ENCODE measurements at regions not wholly inside any gene's neighbourhood (a gene's known extent, or its start where the extent isn't known, plus 50 kb on each side); places are given as distances from the start of the nearest gene placed in this dataset.

DNA sequence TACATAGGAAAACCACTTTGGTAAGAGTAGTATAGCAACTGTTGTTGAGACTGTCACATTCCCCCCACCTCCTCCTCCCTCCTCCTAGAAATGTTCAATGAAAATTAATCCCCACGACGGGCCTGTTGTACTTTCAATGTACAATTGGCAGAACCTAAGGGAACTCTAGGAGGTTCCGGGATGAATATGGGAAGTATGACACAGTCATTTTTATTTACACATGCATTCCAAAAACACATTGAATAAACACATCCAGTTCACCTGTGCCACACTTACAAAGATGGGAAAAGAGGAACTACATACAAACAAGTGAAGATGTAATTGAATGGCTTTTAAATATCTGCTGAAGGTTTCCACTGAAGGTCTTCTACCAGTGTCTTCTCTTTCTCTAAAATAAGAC lies 144.4 kb upstream of the NBPF11 start:
- intact Hi-C loops (cut with DNase I): no loop called here
- TF ChIP-seq POLR2AphosphoS5 (IDR thresholded peaks at IDR 0.05): no peak
- TF ChIP-seq POLR2A (IDR thresholded peaks at IDR 0.05; ENCODE audit: low read depth): no peak
- TF ChIP-seq, protein P1, sequence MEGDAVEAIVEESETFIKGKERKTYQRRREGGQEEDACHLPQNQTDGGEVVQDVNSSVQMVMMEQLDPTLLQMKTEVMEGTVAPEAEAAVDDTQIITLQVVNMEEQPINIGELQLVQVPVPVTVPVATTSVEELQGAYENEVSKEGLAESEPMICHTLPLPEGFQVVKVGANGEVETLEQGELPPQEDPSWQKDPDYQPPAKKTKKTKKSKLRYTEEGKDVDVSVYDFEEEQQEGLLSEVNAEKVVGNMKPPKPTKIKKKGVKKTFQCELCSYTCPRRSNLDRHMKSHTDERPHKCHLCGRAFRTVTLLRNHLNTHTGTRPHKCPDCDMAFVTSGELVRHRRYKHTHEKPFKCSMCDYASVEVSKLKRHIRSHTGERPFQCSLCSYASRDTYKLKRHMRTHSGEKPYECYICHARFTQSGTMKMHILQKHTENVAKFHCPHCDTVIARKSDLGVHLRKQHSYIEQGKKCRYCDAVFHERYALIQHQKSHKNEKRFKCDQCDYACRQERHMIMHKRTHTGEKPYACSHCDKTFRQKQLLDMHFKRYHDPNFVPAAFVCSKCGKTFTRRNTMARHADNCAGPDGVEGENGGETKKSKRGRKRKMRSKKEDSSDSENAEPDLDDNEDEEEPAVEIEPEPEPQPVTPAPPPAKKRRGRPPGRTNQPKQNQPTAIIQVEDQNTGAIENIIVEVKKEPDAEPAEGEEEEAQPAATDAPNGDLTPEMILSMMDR (IDR thresholded peaks at IDR 0.05): no peak
- TF ChIP-seq EP300 (IDR thresholded peaks at IDR 0.05): no peak
- Histone ChIP-seq H3K4me1 (no peaks in the 10 kb centered on the region), H3K27ac (replicated peaks in 1 of 4) (no peak overlapping the region), H3K9me3 (no peaks in the 10 kb centered on the region), H3K4me3 (no peak overlapping the region), H3K27me3 (peaks cover 0 to 11% (median 0%) of the 10 kb centered on the region in 4 donors), H3K36me3 (no peaks in the 10 kb centered on the region)
- WGBS: 98% methylated on average over 3 of the region's 3 CpGs
- no peak for DNase-seq (ENCODE audit: extremely low spot score)

DNA sequence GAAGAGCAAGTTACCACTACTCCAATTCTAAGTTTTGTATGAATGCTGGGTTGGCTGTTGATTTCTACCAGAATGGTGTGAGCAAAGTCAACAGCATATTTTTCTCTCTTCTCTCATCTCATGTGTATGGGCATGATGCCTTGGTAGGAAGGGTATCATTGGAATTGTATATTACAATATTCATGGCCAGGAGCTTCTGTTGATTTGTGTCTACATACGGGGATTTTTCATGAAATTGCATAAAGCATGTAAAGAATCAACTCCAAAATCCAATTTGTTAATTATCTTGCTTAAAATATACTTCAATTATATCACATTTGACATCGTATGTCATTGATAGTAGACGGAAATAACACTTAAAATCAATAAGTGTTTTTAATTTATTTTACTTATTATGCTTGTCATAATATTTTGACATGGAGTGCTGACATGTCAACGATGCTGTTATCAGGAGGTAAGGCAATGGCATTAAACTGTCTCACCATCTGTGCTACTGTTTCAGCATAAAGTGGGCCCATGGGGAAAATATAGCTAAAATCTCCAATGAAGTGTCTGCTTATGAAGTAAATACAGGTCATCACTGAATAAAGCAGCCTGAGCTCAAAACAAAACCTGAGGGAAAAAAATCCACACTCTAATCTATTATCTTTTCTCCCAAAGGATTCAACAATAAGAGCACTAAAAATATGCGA lies 142.2 kb upstream of the NBPF11 start:
- no peaks in the 10 kb centered on the region for H3K9me3 ChIP-seq
- intact Hi-C loops (cut with DNase I): no loop called here
- TF ChIP-seq POLR2A (IDR thresholded peaks at IDR 0.05; ENCODE audit: low read depth) (no peak), EP300 (IDR thresholded peaks at IDR 0.05) (no peak), POLR2AphosphoS5 (IDR thresholded peaks at IDR 0.05) (no peak)
- TF ChIP-seq, protein P1 (IDR thresholded peaks at IDR 0.05): no peak
- DNase-seq (ENCODE audit: extremely low spot score): no peak
- H3K27me3 ChIP-seq: peaks cover 0 to 11% (median 0%) of the 10 kb centered on the region in 4 donors
- WGBS: 82% methylated on average over 5 of the region's 5 CpGs
- H3K36me3 ChIP-seq: no peaks in the 10 kb centered on the region
- H3K4me3 ChIP-seq: no peak overlapping the region
- H3K27ac ChIP-seq (replicated peaks in 1 of 4): no peak overlapping the region
- H3K4me1 ChIP-seq: no peaks in the 10 kb centered on the region

- Histone ChIP-seq H3K9me3 (no peaks in the 10 kb centered on the region), H3K27ac (replicated peaks in 1 of 4) (no peak overlapping the region), H3K4me1 (no peaks in the 10 kb centered on the region), H3K36me3 (no peaks in the 10 kb centered on the region), H3K27me3 (peaks cover 0 to 12% (median 0%) of the 10 kb centered on the region in 4 donors), H3K4me3 (no peak overlapping the region)
- intact Hi-C loops (cut with DNase I): no loop called here
- no peak for DNase-seq (ENCODE audit: extremely low spot score)
- WGBS: 65% methylated on average over 6 of the region's 6 CpGs
- TF ChIP-seq POLR2A (IDR thresholded peaks at IDR 0.05; ENCODE audit: low read depth) (no peak), POLR2AphosphoS5 (IDR thresholded peaks at IDR 0.05) (no peak), EP300 (IDR thresholded peaks at IDR 0.05) (no peak)
- TF ChIP-seq, protein P1 (IDR thresholded peaks at IDR 0.05): no peak
Measured at GRCh38 chr1:148293651-148294050, 141.6 kb upstream of the NBPF11 start.

- intact Hi-C loops (cut with DNase I): no loop called here
Measured at GRCh38 chr1:148292915-148293314, 140.8 kb upstream of the NBPF11 start.

More at GRCh38 chr1:148292915-148293314, 140.8 kb upstream of the NBPF11 start:
- H3K9me3 ChIP-seq: no peaks in the 10 kb centered on the region
- DNase-seq (ENCODE audit: extremely low spot score): no peak
- H3K27ac ChIP-seq (replicated peaks in 1 of 4): no peak overlapping the region
- WGBS: 66% methylated on average over 2 of the region's 2 CpGs
- no peaks in the 10 kb centered on the region for H3K4me1 ChIP-seq
- H3K27me3 ChIP-seq: peaks cover 0 to 19% (median 0%) of the 10 kb centered on the region in 4 donors
- TF ChIP-seq, protein P1 (IDR thresholded peaks at IDR 0.05): no peak
- TF ChIP-seq POLR2A (IDR thresholded peaks at IDR 0.05; ENCODE audit: low read depth) (no peak), EP300 (IDR thresholded peaks at IDR 0.05) (no peak), POLR2AphosphoS5 (IDR thresholded peaks at IDR 0.05) (no peak)
- no peak overlapping the region for H3K4me3 ChIP-seq
- H3K36me3 ChIP-seq: no peaks in the 10 kb centered on the region

Data from esophagus muscularis mucosa (tissue), 4 donors.